Nephron (organoid): ENCODE measurements at regions not wholly inside any gene's neighbourhood (a gene's known extent, or its start where the extent isn't known, plus 50 kb on each side); places are given as distances from the start of the nearest gene placed in this dataset.

Source experiments
- H3K27ac Mint-ChIP-seq, 3 experiments: 2 replicates each; pipeline ENCODE4 v1.8.0; 2020; ENCODE audit warnings: mixed read lengths in 3 of 3, mild to moderate bottlenecking in 2 of 3, moderate library complexity in 1 of 3
- H3K27me3 Mint-ChIP-seq: 2 replicates; pipeline ENCODE4 v1.8.0; 2021; ENCODE audit warnings: low read depth, mild to moderate bottlenecking, moderate library complexity, mixed read lengths
- H3K36me3 Mint-ChIP-seq: 2 replicates; pipeline ENCODE4 v1.8.0; 2020; ENCODE audit warnings: low read depth, mixed read lengths
- H3K4me1 Mint-ChIP-seq: 2 replicates; pipeline ENCODE4 v1.8.0; 2020; ENCODE audit warnings: mixed read lengths
- H3K4me3 Mint-ChIP-seq, 3 experiments: 2 replicates each; pipeline ENCODE4 v1.8.0; 2020; ENCODE audit warnings: mild to moderate bottlenecking in 3 of 3, mixed read lengths in 3 of 3, moderate library complexity in 2 of 3
- H3K9me3 Mint-ChIP-seq: 2 replicates; pipeline ENCODE4 v1.8.0; 2020; ENCODE audit warnings: mixed read lengths
- CTCF ChIP-seq, 3 experiments: fragments of 200-600 bp; sonication (generic); IDR thresholded peaks; one replicate each; pipeline ENCODE4 v1.5.0; 2021; ENCODE audit warnings: antibody characterized with exemption in 3 of 3; ENCODE audit not compliant: unreplicated experiment in 3 of 3

- Mint-ChIP-seq H3K4me1 (no peaks in the 10 kb centered on the region), H3K4me3 (no peak overlapping the region), H3K27me3 (no peaks in the 10 kb centered on the region), H3K9me3 (peaks cover 4% of the 10 kb centered on the region), H3K27ac (no peak overlapping the region), H3K36me3 (no peaks in the 10 kb centered on the region)
- TF ChIP-seq CTCF (IDR thresholded peaks at IDR 0.05; ENCODE audit: unreplicated experiment in 3 of 3) = no peak
These were observed 146.2 kb upstream of the LAMA2 start for GRCh38 chr6:128736780-128737179.

DNA sequence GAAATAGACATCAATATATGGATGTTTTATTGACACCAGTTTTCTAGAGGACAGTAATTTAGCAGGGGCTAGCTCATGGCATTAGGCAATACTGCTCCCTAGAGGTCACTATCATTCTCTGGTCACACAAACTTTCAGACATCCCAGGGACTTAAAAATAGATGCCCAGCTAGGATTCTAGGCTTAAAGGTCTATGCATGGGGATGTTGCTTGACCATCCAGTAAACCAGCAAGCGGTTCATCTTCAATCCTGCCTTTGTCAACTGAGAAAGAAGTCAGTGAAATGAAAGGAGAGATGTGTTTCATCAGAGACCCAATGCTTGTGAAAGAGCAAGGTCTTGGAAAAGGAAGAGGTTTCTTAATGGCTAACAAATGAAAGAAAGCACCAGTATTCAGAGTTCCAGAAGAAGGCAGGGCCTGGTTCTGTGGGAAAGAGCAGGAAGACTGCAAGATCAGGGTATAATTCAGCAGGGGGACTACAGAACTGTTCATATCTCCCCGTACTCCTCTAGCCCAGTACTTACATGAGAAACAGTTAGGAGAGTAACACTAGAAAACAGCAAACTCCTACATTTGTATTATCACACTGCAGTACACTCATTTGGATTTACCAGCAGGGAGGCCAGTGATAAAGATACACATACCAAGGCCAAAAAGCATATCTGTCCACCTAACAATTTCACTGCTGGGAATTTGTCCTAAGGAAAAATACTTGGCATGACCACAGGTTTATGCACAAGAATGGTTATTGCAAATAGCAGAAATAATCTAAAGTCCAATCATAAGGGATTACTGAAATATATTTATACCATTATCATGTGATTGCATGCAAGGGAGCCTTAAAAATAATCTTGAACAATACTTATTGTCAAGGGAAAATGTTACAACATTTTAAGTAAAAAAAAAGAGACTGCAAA, 151.4 kb upstream of the LAMA2 start:
- Mint-ChIP-seq H3K36me3 (no peaks in the 10 kb centered on the region), H3K27ac (no peak overlapping the region), H3K9me3 (no peaks in the 10 kb centered on the region), H3K27me3 (no peaks in the 10 kb centered on the region), H3K4me3 (no peak overlapping the region), H3K4me1 (no peaks in the 10 kb centered on the region)
- TF ChIP-seq CTCF (IDR thresholded peaks at IDR 0.05; ENCODE audit: unreplicated experiment in 3 of 3) = peak; percentile 56 to 63 (median 58)

GRCh38 chr6:128727500-128727899, 155.4 kb upstream of the LAMA2 start:
- Mint-ChIP-seq H3K27ac (no peak overlapping the region), H3K27me3 (no peaks in the 10 kb centered on the region), H3K4me1 (no peaks in the 10 kb centered on the region), H3K9me3 (no peaks in the 10 kb centered on the region), H3K36me3 (no peaks in the 10 kb centered on the region), H3K4me3 (no peak overlapping the region)
- TF ChIP-seq CTCF (IDR thresholded peaks at IDR 0.05; ENCODE audit: unreplicated experiment in 3 of 3) = no peak

GRCh38 chr6:128725271-128726233, 157.4 kb upstream of the LAMA2 start:
- Mint-ChIP-seq H3K27ac (peak overlapping the region; percentile 23 to 63 (median 24)), H3K9me3 (no peaks in the 10 kb centered on the region), H3K36me3 (no peaks in the 10 kb centered on the region), H3K27me3 (no peaks in the 10 kb centered on the region), H3K4me1 (no peaks in the 10 kb centered on the region), H3K4me3 (no peak overlapping the region)
- TF ChIP-seq CTCF (IDR thresholded peaks at IDR 0.05; ENCODE audit: unreplicated experiment in 3 of 3) = peak; percentile 66 to 74 (median 66)

- Mint-ChIP-seq H3K27me3 (no peaks in the 10 kb centered on the region), H3K9me3 (no peaks in the 10 kb centered on the region), H3K4me1 (no peaks in the 10 kb centered on the region), H3K4me3 (no peak overlapping the region), H3K27ac (peak overlapping the region in 2 of 3 experiments; percentile 56 to 63), H3K36me3 (no peaks in the 10 kb centered on the region)
- TF ChIP-seq CTCF (IDR thresholded peaks at IDR 0.05; ENCODE audit: unreplicated experiment in 3 of 3) = no peak
These were observed 158.2 kb upstream of the LAMA2 start for GRCh38 chr6:128724738-128725137.
